Stomach (tissue), 8 donors: ENCODE measurements at regions not wholly inside any gene's neighbourhood (a gene's known extent, or its start where the extent isn't known, plus 50 kb on each side); places are given as distances from the start of the nearest gene placed in this dataset.

Experiments
- DNase-seq, 2 donors: peaks; one replicate each; pipeline versions ENCODE4 v3.0.0 to v3.0.0-alpha.2; 2013 to 2019
- H3K27ac ChIP-seq, 5 donors: fragments of 200-600 bp in 4 of 5; sonication (generic) in 4 of 5; one replicate each; pipeline ENCODE4 v1.5.1; 2013 to 2019; ENCODE audit warnings: mild to moderate bottlenecking in 1 of 5, moderate library complexity in 1 of 5
- H3K27me3 ChIP-seq, 3 donors: fragments of 200-600 bp; sonication (generic); one replicate each; pipeline ENCODE4 v1.5.1; 2017 to 2019; ENCODE audit warnings: mixed run types in 1 of 3
- H3K36me3 ChIP-seq, 4 donors: fragments of 200-600 bp; sonication (generic); 1 replicate in 3 of 4; 2 replicates in 1 of 4; pipeline ENCODE4 v1.5.1; 2016 to 2019
- H3K4me1 ChIP-seq, 4 donors: fragments of 200-600 bp; sonication (generic); one replicate each; pipeline ENCODE4 v1.5.1; 2016 to 2019
- H3K4me3 ChIP-seq, 4 donors: fragments of 200-600 bp; sonication (generic) in 3 of 4; one replicate each; pipeline ENCODE4 v1.5.1; 2016 to 2019; ENCODE audit warnings: mild to moderate bottlenecking in 1 of 4
- H3K9me3 ChIP-seq, 4 donors: fragments of 200-600 bp; sonication (generic); one replicate each; pipeline ENCODE4 v1.5.1; 2016 to 2019
- CTCF ChIP-seq, 7 experiments: fragments of 450-650 bp in 4 of 7; fragments of 200-600 bp in 3 of 7; sonication (generic) in 3 of 7; IDR thresholded peaks; one replicate each; pipeline ENCODE4 v1.5.1; 2016 to 2019; ENCODE audit warnings: antibody characterized with exemption in 7 of 7, control low read depth in 2 of 7, mild to moderate bottlenecking in 1 of 7
- EP300 ChIP-seq: sonication (generic); formaldehyde crosslinking; IDR thresholded peaks from one replicate; pipeline ENCODE4 v1.6.1; 2017; ENCODE audit warnings: antibody characterized with exemption
- POLR2A ChIP-seq, 4 donors: fragments of 450-650 bp; IDR thresholded peaks; one replicate each; pipeline ENCODE4 v1.6.1; 2016; ENCODE audit warnings: antibody characterized with exemption in 4 of 4, control low read depth in 2 of 4, mild to moderate bottlenecking in 1 of 4, moderate library complexity in 1 of 4
- POLR2AphosphoS5 ChIP-seq, 3 donors: sonication (generic); formaldehyde crosslinking; IDR thresholded peaks; one replicate each; pipeline ENCODE4 v1.6.1; 2016; ENCODE audit warnings: antibody characterized with exemption in 3 of 3
- WGBS, 5 donors: extraction: QIAGEN DNeasy Blood & Tissue Kit in 3 of 5; methylation state at CpG; one replicate each; pipeline versions ENCODE4 v1.1.5 to v1.1.7; 2013 to 2018; 5-methylcytosine and 5-hydroxymethylcytosine counted together
- intact Hi-C: fragments of 100-400 bp; cut with DNase I; formaldehyde crosslinking; loops from one replicate; pipeline ENCODE4 v1.15.1; 2023; ENCODE audit warnings: low total_unique reads
- donor health status: healthy with polysubstance abuse.
- donor health status: Bipolar disorder and iron deficiency.
- donor health status: healthy.

GRCh38 chr1:21379571-21379970 lies 60.4 kb upstream of the NBPF3 start:
- Histone ChIP-seq H3K36me3 (no peaks in the 10 kb centered on the region), H3K27me3 (peaks cover 0 to 26% (median 0%) of the 10 kb centered on the region in 3 donors), H3K4me3 (no peak overlapping the region), H3K27ac (no peak overlapping the region), H3K9me3 (peaks cover 0 to 12% (median 11%) of the 10 kb centered on the region in 4 donors), H3K4me1 (peaks cover 0 to 2% (median 0%) of the 10 kb centered on the region in 4 donors)
- DNase-seq, result no peak
- TF ChIP-seq EP300, result no peak
- TF ChIP-seq CTCF (IDR thresholded peaks at IDR 0.05), result no peak
- TF ChIP-seq POLR2A (IDR thresholded peaks at IDR 0.05), result no peak
- TF ChIP-seq POLR2AphosphoS5 (IDR thresholded peaks at IDR 0.05), result no peak
- intact Hi-C loops, result no loop called here

DNA sequence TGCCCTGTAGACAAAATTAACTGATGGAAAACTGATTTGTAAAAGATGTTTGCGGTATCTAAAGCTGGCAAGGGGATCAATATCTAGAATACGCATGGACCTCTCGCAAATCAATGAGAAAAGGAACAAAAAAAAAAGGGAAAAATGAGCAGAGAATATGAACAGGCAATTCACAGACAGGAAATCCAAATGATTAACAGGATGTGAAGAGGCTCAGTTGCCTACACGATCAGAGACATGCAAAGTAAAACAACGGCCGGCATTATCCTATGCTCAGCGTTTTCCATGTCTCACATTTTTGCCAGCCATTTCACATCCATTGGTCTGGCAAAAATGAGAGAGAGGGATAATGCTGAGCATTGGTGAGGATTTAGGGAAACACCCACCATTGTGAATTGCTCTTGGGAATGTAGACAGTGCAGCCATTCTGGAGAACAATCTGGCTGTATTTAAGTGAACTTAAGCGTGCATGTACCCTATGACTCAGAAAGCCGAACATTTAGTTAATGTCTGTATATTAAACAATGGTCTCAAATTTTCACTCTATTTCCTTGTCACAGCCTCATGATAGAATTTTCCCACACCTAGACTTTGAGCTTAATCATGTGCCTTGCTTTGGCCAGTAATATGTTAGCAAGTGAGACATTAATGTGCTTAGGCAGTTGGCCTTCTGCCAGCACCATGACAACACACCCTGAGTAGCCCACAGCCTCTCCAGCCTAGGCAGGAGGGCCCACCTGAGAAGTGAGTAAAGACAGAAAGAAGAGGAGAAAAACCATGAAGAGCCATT lies 61.0 kb upstream of the NBPF3 start:
- Histone ChIP-seq H3K27ac (no peak overlapping the region), H3K4me1 (no peaks in the 10 kb centered on the region), H3K27me3 (peaks cover 0 to 26% (median 0%) of the 10 kb centered on the region in 3 donors), H3K36me3 (no peaks in the 10 kb centered on the region), H3K4me3 (no peak overlapping the region), H3K9me3 (peaks cover 0 to 12% (median 11%) of the 10 kb centered on the region in 4 donors)
- WGBS, 5 donors, result 73 to 84% (median 78%) methylated on average over 9 of the region's 9 CpGs
- intact Hi-C loops, result no loop called here
- DNase-seq, result peak; percentile 34 to 81
- TF ChIP-seq CTCF (IDR thresholded peaks at IDR 0.05) (no peak), POLR2AphosphoS5 (IDR thresholded peaks at IDR 0.05) (no peak), POLR2A (IDR thresholded peaks at IDR 0.05) (no peak), EP300 (no peak)

DNA sequence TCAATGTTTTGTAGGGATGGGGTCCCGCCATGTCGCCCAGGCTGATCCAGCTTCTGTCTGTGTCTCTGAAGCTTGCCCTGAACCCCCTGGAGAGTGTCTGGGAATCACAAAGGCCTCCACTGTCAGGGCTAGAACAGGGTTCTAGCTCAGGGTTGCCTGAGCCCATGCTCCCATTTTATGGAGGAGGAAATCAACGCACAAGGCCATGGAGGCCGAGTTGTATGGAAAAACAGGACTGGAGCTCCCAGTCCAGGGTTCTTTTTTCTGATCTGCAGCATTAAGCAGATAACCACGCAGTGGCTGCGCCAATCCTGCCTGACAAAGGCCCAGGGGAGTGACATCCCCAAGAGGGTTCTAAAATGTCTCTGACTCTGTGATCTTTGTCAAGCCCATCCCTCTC lies 67.6 kb upstream of the NBPF3 start:
- 82 to 90% (median 87%) methylated on average over 6 of the region's 6 CpGs for WGBS, 5 donors
- H3K4me3 ChIP-seq, result no peak overlapping the region
- no peak for TF ChIP-seq EP300
- TF ChIP-seq POLR2A (IDR thresholded peaks at IDR 0.05), result no peak
- TF ChIP-seq CTCF (IDR thresholded peaks at IDR 0.05), result no peak
- no peak for TF ChIP-seq POLR2AphosphoS5 (IDR thresholded peaks at IDR 0.05)

DNA sequence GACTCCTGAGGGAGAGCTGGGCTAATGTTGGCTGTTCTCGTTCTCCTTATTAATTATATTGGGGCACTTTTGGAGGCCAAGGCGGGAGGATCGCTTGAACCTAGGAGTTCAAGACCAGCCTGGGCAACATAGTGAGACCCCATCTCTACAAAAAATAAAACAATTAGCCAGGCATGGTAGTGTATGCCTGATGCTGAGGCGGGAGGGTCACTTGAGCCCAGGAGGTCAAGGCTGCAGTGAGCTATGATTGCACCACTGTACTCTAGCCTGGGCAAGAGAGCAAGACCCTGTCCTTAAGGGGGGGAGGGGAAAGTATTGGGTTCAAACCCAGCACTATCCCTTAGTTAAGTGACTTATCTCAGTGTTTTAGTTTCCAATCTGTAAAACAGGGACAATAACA lies 70.0 kb upstream of the NBPF3 start:
- intact Hi-C loops, result loop anchor here (5.0 kb wide), 2 partner anchors 113 to 133 kb away; no protein-coding TSS in a partner anchor
- WGBS, 5 donors, result 71 to 95% (median 72%) methylated on average over 4 of the region's 4 CpGs
- Histone ChIP-seq H3K27ac (no peak overlapping the region), H3K4me3 (no peak overlapping the region), H3K9me3 (no peaks in the 10 kb centered on the region), H3K27me3 (no peaks in the 10 kb centered on the region), H3K4me1 (peaks cover 0 to 10% (median 7%) of the 10 kb centered on the region in 4 donors), H3K36me3 (no peaks in the 10 kb centered on the region)
- TF ChIP-seq POLR2AphosphoS5 (IDR thresholded peaks at IDR 0.05) (no peak), CTCF (IDR thresholded peaks at IDR 0.05) (no peak), POLR2A (IDR thresholded peaks at IDR 0.05) (no peak), EP300 (no peak)
- no peak for DNase-seq

More for the DNA sequence above, 67.6 kb upstream of the NBPF3 start:
- no peak for DNase-seq
- no peak overlapping the region for H3K27ac ChIP-seq
- peaks cover 0 to 10% (median 7%) of the 10 kb centered on the region in 4 donors for H3K4me1 ChIP-seq
- no peaks in the 10 kb centered on the region for H3K27me3 ChIP-seq
- H3K36me3 ChIP-seq, result no peaks in the 10 kb centered on the region
- no peaks in the 10 kb centered on the region for H3K9me3 ChIP-seq
- intact Hi-C loops, result loop anchor here (5.0 kb wide), 1 partner anchor 135 kb away; no protein-coding TSS in a partner anchor
